Tibial nerve (tissue), 4 donors: ENCODE measurements at regions not wholly inside any gene's neighbourhood (a gene's known extent, or its start where the extent isn't known, plus 50 kb on each side); places are given as distances from the start of the nearest gene placed in this dataset.

Source experiments
- EP300 ChIP-seq, 2 donors: sonication (generic); formaldehyde crosslinking; IDR thresholded peaks; one replicate each; pipeline ENCODE4 v1.6.1; 2017; ENCODE audit warnings: antibody characterized with exemption in 2 of 2, mild to moderate bottlenecking in 1 of 2
- POLR2A ChIP-seq, 2 donors: fragments of 450-650 bp; IDR thresholded peaks; one replicate each; pipeline ENCODE4 v1.6.1; 2017; ENCODE audit warnings: antibody characterized with exemption in 2 of 2, mild to moderate bottlenecking in 2 of 2, moderate library complexity in 2 of 2
- TF ChIP-seq, protein P1 (sequence below), 5 experiments: fragments of 200-600 bp in 3 of 5; fragments of 450-650 bp in 2 of 5; sonication (generic) in 3 of 5; IDR thresholded peaks; one replicate each; pipeline ENCODE4 v1.5.1; 2016 to 2019; ENCODE audit warnings: antibody characterized with exemption in 5 of 5, mild to moderate bottlenecking in 3 of 5, moderate library complexity in 2 of 5

DNA sequence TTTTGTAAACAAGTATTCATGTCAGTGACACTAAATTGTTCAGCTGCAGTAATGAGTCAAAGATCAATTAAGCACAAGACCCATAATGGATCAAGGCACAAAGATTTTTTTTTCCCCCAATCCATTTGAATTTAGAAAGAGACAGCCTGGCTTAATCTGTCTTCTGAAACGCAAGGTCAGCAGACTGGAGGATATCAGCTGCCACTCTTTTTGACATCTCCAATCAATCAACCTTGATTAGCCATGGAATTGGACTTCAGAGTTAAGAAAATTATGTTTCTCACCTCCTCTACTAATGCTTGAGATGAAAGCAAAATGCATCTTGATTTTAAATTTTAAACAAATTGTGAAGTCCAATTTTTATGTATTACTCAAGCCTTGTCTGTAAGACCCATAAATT lies 642.4 kb upstream of the STEAP1 start:
- TF ChIP-seq, protein P1, sequence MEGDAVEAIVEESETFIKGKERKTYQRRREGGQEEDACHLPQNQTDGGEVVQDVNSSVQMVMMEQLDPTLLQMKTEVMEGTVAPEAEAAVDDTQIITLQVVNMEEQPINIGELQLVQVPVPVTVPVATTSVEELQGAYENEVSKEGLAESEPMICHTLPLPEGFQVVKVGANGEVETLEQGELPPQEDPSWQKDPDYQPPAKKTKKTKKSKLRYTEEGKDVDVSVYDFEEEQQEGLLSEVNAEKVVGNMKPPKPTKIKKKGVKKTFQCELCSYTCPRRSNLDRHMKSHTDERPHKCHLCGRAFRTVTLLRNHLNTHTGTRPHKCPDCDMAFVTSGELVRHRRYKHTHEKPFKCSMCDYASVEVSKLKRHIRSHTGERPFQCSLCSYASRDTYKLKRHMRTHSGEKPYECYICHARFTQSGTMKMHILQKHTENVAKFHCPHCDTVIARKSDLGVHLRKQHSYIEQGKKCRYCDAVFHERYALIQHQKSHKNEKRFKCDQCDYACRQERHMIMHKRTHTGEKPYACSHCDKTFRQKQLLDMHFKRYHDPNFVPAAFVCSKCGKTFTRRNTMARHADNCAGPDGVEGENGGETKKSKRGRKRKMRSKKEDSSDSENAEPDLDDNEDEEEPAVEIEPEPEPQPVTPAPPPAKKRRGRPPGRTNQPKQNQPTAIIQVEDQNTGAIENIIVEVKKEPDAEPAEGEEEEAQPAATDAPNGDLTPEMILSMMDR (IDR thresholded peaks at IDR 0.05), result no peak
- TF ChIP-seq POLR2A (IDR thresholded peaks at IDR 0.05) (no peak), EP300 (IDR thresholded peaks at IDR 0.05) (no peak)
